A549 (cell line): ENCODE measurements at regions not wholly inside any gene's neighbourhood (a gene's known extent, or its start where the extent isn't known, plus 50 kb on each side); places are given as distances from the start of the nearest gene placed in this dataset.

Experiments
- CTCF ChIP-seq: fragments of >200 bp; sonication (Bioruptor Twin); formaldehyde crosslinking; IDR thresholded peaks from 3 replicates; pipeline ENCODE4 v1.5.1; 2016
- KDM1A ChIP-seq: fragments of 200-600 bp; sonication (generic); IDR thresholded peaks from 2 replicates; pipeline ENCODE4 v1.6.1; 2016; ENCODE audit warnings: low read depth, mild to moderate bottlenecking
- POLR2A ChIP-seq: IDR thresholded peaks from 2 replicates; pipeline ENCODE4 v1.6.1; 2012; ENCODE audit warnings: mild to moderate bottlenecking, low read length
- RCOR1 ChIP-seq: fragments of 150-350 bp; IDR thresholded peaks from 2 replicates; pipeline ENCODE4 v1.6.1; 2014; ENCODE audit warnings: antibody characterized with exemption, low read length, low read depth
- REST ChIP-seq: fragments of 200-600 bp; sonication (generic); IDR thresholded peaks from 2 replicates; pipeline ENCODE4 v1.6.1; 2016; ENCODE audit warnings: antibody characterized with exemption, mild to moderate bottlenecking, moderate library complexity
- RFX5 ChIP-seq: fragments of 450-650 bp; IDR thresholded peaks from 2 replicates; pipeline ENCODE4 v1.7.1; 2014; ENCODE audit warnings: antibody characterized with exemption, mild to moderate bottlenecking, moderate library complexity
- ZNF302 ChIP-seq: fragments of 250-450 bp; sonication (Bioruptor Pico); IDR thresholded peaks from 2 replicates; pipeline ENCODE4 v1.9.0; 2021; ENCODE audit warnings: inconsistent platforms, mild to moderate bottlenecking, moderate library complexity
- ZSCAN20 ChIP-seq: fragments of 250-450 bp; sonication (Bioruptor Pico); IDR thresholded peaks from 2 replicates; pipeline ENCODE4 v1.8.0; 2022; ENCODE audit warnings: mild to moderate bottlenecking, moderate library complexity

GRCh38 chr4:41359836-41360213, 103.1 kb downstream of the UCHL1 start:
- no peak for TF ChIP-seq RFX5
- TF ChIP-seq CTCF = no peak
- TF ChIP-seq ZSCAN20 (CRISPR knock-in tag) = no peak
- TF ChIP-seq KDM1A = no peak
- TF ChIP-seq POLR2A = peak; percentile 7; the same call in 1 of the 2 replicates
- TF ChIP-seq ZNF302 (CRISPR knock-in tag) = no peak
- TF ChIP-seq RCOR1 = no peak
- no peak for TF ChIP-seq REST
